ENCODE measurements at regions not wholly inside any gene's neighbourhood (a gene's known extent, or its start where the extent isn't known, plus 50 kb on each side); places are given as distances from the start of the nearest gene placed in this dataset.
"Not testable (repeated sequence)": the region's sequence is repeated elsewhere in the genome, so short reads cannot be mapped to it uniquely, and the experiment has no call there.

DNA sequence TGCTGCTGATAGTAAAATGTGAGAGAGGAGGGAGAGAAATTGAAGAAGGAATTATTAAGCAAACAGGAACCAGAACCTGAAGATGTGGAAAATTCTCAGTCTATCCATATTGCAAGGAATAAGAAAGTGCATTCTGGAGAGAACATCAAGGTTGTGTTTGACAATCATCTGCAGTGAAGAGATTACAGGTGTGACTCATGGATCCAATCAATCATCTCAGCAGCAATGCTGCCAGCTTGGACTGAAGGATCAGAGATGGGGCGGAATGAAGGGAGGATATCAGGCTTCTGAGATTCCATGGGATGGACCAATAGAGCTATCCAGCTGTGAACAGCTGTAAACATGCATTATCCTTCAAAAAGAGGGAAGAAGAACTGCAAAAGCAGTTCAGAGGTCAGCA, 247.3 kb downstream of the LPIN1 start:
- no peak for DNase-seq (ENCODE audit: low read depth in 2 of 2)

DNA sequence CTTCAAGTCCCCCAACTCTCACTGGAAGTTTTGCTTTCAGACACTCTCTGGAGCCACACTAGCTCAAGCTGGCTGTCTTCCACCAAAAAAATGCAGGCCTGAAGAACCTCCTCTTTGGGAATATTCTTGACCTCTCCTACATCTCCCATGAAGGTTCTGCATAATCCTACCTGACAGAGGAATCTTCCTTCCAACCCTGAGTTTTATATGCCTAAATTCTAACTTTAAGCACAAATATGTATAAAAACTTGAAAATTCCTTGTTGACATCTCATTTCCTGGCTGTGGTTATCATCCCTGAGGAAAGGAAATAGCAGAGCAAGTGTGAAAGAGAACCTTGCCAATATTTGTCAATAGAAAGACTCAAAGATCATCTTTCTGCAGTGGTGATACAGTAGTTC, 249.0 kb downstream of the LPIN1 start:
- no peak for DNase-seq (ENCODE audit: low read depth in 2 of 2)

DNA sequence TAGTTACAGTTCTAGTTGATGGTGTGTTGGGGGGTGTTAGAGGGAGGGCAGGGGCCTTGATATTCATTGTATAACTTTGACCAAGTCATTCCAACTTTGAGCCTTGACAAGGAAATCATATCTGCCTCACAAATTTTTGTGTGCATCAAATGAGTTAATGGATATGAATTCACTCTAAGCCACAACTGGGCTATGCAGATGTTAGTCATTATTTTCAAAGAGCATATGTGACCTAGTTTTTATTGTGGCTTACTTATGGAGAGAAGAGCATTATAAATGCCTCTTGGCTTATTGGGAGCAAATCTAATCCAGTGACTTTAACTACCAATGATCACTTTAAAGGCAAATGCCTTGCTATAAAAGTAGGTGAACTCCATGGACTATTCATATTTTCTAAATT, 250.2 kb downstream of the LPIN1 start:
- no peak for DNase-seq (ENCODE audit: low read depth in 2 of 2)

DNA sequence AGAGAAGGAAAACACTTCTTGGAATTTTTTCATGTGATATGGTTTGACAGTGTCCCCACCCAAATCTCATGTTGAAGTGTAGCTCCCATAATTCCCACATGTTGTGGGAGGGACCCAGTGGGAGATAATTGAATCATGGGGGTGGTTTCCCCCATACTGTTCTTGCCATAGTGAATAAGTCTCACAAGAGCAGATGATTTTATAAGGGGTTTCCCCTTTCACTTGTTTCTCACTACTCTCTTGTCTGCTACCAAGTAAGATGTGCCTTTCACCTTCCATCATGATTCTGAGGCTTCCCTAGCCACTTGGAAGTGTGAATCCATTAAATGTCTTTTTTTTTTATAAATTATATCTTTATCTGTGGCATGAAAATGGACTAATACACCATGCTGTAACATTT, 250.7 kb downstream of the LPIN1 start:
- no peak for DNase-seq (ENCODE audit: low read depth in 2 of 2)

DNA sequence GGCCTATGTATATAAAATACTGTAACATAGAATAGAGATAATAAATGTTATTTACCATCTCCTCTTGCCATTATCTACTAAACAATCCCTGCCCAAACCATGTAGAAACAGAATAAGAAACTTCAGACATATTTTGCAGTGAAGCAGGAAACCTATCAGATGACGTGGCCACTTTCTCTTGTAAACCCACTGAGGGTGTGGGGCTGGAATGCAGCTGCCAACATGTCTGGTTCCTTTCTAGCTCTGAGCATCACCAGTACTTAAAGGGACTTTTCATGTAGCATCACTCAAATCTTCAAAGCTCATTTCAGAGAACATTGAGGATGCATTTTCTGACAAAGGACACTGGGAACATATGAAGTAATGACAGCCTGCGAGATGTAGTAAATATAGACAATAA, 251.8 kb downstream of the LPIN1 start:
- DNase-seq (ENCODE audit: low read depth in 2 of 2): no peak

DNA sequence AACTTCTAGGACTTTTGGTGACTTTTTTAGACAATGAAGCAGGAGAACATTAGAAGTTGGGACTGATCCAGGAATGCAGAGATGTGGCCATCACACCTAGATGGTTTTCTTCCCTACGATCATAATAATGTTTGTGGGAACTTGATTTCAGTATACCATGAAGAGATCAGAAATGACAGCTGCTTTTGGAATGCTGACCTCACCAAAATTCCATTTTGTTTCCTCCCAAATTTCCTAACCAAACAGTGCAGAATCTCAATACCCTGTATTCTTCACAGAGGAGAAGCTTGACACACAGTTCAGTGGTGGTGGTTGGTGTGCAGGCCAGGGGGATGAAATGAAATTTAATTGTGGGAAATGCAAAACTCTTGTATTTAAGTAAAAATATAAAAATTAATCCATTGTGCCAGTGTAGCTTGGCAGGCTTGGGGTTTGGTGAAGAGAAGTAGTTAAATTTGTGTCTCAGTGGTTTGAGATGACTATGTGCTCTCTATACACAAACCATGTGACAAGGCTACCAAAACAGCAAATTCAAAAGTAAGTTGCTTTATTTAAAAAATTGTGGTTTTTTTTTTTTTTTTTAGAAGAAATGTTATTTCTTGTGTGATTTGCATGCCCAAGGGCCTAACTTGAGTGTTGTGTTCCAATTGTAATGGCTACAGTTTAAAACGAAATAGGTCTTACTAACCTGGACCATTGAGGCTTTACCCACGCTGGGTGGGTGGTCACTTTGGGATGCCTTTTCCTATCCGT, 252.4 kb downstream of the LPIN1 start:
- DNase-seq (ENCODE audit: low read depth in 2 of 2): no peak

DNA sequence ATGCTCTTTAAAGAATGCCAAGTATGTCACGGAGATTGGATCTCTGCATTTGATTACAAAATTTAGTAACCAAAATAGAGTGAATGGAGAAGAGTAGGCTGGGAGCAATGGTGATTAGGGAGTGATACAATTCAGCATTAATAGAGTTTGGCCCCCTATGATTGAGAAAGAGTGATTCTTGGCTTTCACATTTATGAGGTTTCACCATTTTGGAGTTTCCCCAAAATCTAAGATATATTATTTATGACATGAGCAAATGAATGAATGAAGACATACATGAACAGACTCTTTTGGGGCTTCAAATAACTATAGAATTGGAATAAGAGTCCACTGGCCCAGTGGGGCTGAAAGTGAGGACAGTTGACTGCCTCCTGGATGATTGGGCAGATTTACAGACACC, 255.2 kb downstream of the LPIN1 start:
- DNase-seq (ENCODE audit: low read depth in 2 of 2): no peak

DNA sequence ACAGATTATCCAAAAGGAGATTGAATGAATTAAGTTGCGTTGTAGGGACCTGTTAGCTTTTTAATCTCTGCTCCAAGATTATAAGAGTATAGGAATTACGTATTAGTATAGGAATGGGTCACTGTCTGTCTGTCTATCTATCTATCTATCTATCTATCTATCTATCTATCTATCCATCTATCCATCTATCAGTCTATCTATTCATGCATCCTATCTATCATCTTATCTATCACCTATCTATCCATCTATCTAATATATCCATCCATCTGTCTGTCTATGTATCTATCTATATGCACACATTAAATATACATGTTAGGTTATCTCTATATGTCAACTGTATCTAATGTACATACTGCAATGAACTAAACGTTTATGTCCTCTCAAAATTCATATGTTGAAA, 255.8 kb downstream of the LPIN1 start:
- DNase-seq (ENCODE audit: low read depth in 2 of 2): no peak

DNA sequence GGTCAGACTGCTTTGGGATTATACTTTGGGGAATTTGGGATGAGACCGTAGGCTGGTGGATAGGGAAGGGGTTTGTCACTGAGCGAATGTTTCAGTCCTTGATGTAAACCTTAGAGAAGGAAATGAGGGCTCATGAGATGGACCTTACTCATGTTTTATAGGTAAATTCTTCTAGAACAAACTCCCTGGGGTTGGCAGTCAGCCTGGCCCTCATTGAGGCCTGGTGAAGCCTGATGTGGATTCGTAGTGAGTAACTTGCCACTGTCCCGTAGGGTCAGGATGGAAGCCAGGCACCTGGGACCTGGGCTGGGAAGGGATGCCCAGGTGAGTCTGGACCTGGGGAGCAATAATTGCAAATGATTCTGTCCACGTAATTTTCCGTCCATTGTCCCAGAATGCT, 258.3 kb downstream of the LPIN1 start:
- DNase-seq (ENCODE audit: low read depth in 2 of 2): no peak

DNA sequence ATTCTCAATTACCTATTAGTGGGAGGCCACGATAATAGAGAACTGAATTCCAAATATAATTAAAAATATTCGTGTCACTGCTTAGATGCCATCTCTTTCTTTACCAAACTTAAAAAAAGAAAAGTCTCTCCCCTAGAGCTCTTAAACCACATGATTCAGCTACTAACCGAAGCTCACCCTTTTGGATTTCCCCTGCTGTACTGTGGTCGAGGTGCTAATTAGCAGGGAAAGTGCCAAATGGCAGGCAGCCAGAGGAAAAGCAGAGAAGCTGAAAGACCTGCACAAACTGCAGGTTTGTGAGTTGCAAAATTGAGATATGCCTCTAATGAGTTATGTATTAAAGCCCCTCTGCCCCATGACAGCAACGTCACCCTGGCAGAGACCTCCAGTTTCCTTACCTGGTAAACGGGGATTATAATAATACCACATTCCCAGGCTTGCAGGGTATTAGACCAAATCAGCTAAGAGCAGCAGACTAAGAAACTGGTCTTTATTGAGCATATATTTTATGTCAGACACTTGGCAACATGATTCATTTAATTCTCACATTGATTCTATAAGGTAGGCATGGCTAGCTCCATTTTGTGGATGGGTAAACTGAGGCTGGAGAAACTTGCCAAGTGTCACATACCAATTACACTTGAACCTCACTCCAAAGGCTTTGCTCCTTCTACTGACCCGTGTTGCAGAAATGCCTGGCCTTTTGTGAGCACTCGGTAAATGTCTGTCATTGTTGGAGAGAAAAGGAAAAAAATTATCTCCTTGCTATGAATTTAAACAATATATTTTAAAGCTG, 259.7 kb downstream of the LPIN1 start:
- peak; percentile 12 to 32 for DNase-seq (ENCODE audit: low read depth in 2 of 2)

DNA sequence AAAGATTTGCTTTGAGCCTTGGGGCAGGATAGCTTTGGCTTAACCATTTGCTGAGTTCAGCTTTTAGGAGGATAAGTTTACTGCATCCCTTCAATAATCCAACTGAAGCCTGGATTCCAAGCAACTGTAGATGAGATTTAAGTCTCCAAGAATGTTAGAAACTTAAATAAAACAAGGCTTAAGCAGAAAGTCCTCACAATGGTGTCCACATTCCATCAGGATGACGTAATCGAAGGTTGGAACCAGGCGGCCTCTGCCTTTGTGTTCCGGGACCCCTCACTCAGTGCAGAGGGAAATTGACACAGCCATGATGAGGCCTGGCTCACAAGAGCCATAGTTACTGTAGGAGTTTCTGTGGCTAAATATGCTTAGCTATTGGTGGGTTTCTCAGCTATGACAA, 260.4 kb downstream of the LPIN1 start:
- no peak for DNase-seq (ENCODE audit: low read depth in 2 of 2)

DNA sequence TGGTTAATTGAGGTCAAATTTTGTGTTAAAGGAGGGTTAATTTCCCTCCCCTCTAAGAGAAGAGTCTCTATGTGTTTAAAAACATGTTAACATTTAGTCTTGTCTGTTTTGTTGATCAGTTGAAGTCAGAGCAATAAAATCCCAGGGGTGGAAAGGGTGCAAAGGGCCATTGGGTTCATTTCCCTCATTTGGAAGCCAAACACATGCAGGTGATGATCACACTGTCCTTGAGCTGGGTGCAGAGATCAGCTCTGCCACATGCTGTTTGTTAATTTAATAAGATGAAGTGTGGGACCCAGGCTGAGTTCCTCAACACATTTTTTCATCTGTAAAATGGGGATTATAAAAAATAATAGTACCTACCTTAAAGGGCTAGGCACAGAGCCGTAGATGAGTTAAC, 260.9 kb downstream of the LPIN1 start:
- DNase-seq (ENCODE audit: low read depth in 2 of 2): no peak

DNA sequence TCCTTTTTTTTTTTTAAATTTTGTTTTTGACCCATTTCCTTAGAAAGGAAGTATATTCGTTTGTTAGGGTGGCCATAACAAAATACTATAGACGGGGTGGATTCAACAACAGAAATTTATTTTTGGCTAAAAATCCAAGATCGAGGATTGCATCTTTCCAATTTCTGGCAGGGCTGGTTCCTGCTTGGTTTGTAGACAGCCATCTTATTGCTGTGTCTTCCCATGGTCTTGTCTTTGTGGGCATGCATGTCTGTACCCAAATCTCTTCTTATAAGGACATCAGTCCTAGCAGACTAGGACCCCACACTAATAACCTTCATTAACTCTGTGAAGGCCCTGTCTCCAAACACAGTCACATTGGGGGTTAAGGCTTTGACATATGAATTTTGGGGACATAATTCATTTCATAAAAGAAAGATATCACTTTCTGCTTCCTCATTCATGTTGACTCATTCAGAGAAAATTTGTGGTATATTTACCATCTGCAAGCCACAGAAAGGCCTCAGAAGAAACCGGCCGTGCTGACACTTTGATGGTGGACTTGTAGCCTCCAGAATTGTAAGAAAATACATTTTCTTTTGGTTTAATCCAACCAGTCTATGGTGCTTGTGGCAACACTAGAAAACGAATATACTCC, 262.1 kb downstream of the LPIN1 start:
- no peak for DNase-seq (ENCODE audit: low read depth in 2 of 2)

DNA sequence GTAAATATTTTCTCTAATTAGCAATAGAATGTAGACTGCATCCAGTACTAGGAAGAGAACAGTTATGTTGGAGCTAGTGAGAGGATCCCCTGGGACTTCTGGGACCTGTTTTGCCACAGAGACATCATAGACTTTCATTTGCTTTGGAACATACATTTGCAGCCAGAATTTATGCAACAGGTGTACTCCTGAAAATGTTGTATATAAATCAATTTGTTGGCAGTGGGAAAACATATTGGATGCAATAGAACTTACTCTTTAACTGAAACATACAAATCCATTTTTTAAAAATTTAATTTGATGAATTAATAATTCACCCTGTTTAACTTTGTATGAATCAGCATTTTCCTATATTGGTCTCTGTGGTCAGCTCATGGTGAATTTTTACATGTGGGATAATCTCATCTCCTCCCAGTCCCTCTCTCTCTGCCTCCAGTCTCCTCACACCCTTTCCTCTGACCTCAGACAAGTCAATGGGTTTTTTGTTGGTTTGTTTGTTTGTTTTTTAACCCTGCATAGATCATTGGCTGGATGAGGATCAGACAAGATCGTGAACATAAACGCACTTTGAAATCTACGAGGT, 263.0 kb downstream of the LPIN1 start:
- DNase-seq (ENCODE audit: low read depth in 2 of 2): no peak

DNA sequence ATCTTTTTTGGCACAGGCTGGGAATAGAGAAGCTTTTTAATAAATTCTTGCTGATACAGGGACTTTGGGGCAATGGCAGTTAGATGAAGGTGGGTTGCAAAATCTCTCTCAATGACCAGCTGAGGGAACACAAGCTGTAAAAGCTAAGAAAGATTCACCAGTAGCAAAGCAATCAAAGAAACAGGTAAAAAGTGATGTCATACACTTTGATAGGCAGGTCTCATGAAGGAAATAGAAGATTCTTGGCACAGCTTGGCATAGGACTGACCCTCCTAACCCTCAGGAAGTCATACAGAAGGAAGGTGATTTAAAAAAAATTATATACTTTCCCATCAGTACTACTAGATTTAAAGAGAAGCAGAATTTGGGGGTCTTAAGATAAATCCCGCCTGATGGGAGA, 263.6 kb downstream of the LPIN1 start:
- no peak for DNase-seq (ENCODE audit: low read depth in 2 of 2)

DNA sequence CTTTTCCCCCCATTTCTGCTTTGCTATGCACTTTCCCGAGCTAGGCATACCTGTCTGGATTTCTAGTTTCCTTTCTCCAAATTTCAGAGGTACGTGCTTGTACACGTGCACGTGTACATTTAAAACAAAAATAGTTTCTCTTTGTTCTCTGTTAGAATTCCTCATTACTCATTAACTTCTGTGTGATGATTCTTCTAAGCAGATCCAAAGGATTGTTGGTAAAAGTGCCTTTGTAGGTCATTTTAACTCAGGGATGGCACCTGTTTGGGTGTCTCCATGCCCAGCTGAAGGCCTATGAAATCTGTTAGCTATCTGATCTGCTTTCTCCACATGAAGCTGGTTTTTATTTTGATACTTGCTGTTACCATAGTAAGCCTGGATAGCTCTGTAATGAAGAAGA, 264.3 kb downstream of the LPIN1 start:
- DNase-seq (ENCODE audit: low read depth in 2 of 2): no peak

DNA sequence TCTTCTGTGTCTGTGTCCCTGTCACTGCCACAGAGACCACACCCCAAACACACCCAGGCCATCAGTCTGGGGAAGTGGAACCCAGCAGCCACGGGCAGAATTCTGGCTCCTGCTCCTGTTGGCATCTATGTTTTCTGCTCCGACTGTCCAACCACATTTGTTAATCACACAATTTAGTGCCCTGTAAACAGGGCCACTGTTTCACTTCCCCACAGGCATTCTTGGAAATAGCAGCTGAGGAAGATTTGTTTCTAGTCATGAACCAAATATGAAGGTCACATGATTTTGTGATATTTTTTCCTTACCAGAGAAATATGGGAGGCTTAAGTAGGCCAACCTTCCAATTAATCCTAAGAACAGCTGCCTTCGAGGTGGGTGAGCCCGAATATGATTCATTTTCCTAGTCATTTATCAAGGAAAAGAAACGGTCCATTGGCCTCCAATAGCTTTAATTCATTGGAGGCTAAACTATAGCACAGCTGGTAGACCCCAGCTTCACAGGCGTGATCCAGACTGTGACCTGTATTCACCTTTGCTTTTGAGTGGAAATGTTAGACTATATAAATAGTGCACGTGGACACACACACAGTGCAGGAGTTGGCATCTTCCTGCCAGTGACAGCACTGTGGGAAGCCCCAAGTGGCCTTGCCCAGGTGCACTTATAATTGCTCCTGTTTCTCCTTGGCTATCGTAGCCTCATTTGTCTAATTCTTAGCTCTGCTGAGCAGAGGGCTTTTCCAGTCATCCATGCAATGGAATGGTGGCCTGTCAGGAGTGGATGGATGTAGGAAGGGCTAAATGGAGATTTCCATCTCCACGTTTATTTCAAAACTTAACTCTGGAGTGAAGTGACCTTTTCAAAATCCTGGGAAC, 267.9 kb downstream of the LPIN1 start:
- no peak for DNase-seq (ENCODE audit: low read depth in 2 of 2)

DNA sequence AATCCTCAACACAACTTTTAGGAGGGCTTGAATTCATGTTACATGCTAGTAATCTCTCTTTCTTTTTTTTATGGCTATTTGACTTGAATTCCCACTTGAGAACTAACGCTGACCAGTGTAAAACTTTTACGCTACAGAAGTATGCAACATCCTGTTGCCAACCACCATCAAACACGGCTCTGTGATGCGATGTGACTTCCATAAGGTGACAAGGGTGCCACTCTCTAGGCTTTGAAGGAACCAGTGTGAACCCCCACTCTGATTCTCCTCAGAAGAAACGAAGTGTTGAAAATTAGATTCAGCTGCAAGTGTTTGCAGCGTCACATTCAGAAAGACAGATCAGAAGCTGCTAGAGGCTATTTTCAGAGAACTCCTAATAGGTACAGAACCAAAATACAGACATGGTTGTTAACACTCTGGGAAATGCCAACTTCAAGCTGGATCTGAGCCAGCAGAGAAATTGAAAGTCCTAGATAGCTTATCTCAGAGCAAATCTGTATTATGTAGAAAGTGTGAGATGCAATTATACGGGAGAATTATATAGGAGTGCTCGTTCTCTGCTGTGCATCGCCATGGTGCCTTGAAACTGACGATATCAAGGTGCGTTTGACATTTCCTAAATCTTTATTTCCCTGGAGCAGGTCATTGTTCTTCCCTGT, 271.2 kb downstream of the LPIN1 start:
- no peak for DNase-seq (ENCODE audit: low read depth in 2 of 2)

DNA sequence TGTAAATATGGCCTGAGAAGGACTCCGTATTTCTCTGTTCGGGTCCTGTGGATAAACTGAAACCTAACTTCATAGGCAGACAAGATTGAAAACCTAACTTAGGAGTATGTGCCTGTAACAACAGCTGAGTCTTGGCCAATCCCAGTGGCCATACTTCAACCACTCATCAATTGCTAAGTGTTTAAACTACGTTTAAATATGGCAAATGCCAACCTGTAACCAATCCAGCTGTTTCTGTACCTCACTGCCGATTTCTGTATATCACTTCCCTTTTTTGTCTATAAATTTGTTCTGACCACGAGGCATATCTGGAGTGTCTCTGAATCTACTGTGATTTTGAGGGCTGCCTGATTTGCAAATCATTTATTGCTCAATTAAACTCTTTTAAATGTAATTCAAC, 272.3 kb downstream of the LPIN1 start:
- not testable (repeated sequence) for DNase-seq (ENCODE audit: low read depth in 2 of 2)

DNA sequence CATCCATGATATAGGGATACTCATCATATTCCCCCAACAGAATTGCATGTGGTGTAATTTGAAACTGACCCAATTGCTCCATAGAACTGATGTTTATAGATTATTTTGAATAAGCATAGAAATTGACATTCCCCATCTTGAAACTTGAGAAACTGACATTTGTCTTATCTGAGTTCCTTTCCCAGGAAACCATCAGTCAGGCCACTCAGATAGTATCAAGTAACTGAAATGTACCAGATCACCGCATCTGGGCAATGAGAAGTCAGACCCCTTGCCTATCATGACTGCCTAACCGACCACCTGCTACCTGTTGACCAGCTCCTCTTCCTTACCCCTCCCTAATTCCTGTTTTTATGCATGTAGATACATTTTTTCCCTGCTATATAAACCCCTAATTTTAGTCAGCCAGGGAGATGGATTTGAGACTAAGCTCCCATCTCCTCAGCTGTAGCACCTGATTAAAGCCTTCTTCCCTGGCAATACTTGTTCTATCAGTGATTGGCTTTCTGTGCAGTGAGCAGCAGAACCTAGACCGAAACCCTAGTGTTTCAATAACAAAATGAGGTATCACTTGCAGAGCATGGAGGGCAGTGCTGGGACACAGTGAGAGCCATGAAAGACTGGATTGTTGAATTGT, 274.5 kb downstream of the LPIN1 start:
- DNase-seq (ENCODE audit: low read depth in 2 of 2): no peak
